Keratinocyte (primary cell): ENCODE measurements at regions not wholly inside any gene's neighbourhood (a gene's known extent, or its start where the extent isn't known, plus 50 kb on each side); places are given as distances from the start of the nearest gene placed in this dataset.

Source experiments
- DNase-seq: peaks from one replicate; pipeline ENCODE4 v3.0.0-alpha.2; 2011; ENCODE audit warnings: low read depth, missing footprints, low spot score
- FAIRE-seq: peaks from 2 replicates; lab custom pipeline; 2011; peaks lifted over from hg19 to GRCh38; lab: Jason Lieb, UNC
- H2AFZ ChIP-seq: 2 replicates; pipeline ENCODE4 v1.6.0; 2012; ENCODE audit warnings: low read length, control low read depth, inconsistent platforms; ENCODE audit not compliant: control insufficient read depth
- H3K27ac ChIP-seq: 2 replicates; pipeline ENCODE4 v1.5.1; 2011; ENCODE audit warnings: low read length; ENCODE audit not compliant: control insufficient read depth, insufficient read depth
- H3K27me3 ChIP-seq: 3 replicates; pipeline ENCODE4 v1.6.0; 2011; ENCODE audit warnings: low read length; ENCODE audit not compliant: control insufficient read depth, insufficient read depth; ENCODE audit errors: extremely low read depth
- H3K36me3 ChIP-seq, 2 experiments: 2 replicates in 1 of 2; 3 replicates in 1 of 2; pipeline ENCODE4 v1.5.1; 2011; ENCODE audit warnings: low read length in 2 of 2, mild to moderate bottlenecking in 1 of 2; ENCODE audit not compliant: control insufficient read depth in 2 of 2, insufficient read depth in 2 of 2; ENCODE audit errors: extremely low read depth in 1 of 2
- H3K4me1 ChIP-seq: 3 replicates; pipeline ENCODE4 v1.5.1; 2011; ENCODE audit warnings: low read length; ENCODE audit not compliant: control insufficient read depth, insufficient read depth; ENCODE audit errors: extremely low read depth
- H3K4me2 ChIP-seq: 3 replicates; pipeline ENCODE4 v1.6.0; 2011; ENCODE audit warnings: low read depth, low read length; ENCODE audit not compliant: control insufficient read depth, insufficient read depth; ENCODE audit errors: extremely low read depth
- H3K4me3 ChIP-seq, 3 experiments: fragments of 200-600 bp in 1 of 3; sonication (generic) in 1 of 3; 2 replicates in 2 of 3; 3 replicates in 1 of 3; pipeline ENCODE4 v1.5.1; 2011 to 2016; ENCODE audit warnings: low read length in 3 of 3, mild to moderate bottlenecking in 3 of 3, control low read depth in 2 of 3, inconsistent platforms in 1 of 3, low read depth in 1 of 3, mixed read lengths in 1 of 3, mixed run types in 1 of 3, moderate library complexity in 1 of 3; ENCODE audit not compliant: control insufficient read depth in 2 of 3, insufficient read depth in 2 of 3; ENCODE audit errors: extremely low read depth in 1 of 3
- H3K79me2 ChIP-seq: 2 replicates; pipeline ENCODE4 v1.6.0; 2012; ENCODE audit warnings: low read length; ENCODE audit not compliant: control insufficient read depth, insufficient read depth
- H3K9ac ChIP-seq: 3 replicates; pipeline ENCODE4 v1.6.0; 2011; ENCODE audit warnings: low read length; ENCODE audit not compliant: control insufficient read depth, insufficient read depth; ENCODE audit errors: extremely low read depth
- H3K9me1 ChIP-seq: 3 replicates; pipeline ENCODE4 v1.6.0; 2011; ENCODE audit warnings: low read length; ENCODE audit not compliant: control insufficient read depth, insufficient read depth; ENCODE audit errors: extremely low read depth
- H3K9me3 ChIP-seq: 2 replicates; pipeline ENCODE4 v1.5.1; 2012; ENCODE audit warnings: low read depth, low read length; ENCODE audit not compliant: control insufficient read depth
- H4K20me1 ChIP-seq: 3 replicates; pipeline ENCODE4 v1.6.0; 2011; ENCODE audit warnings: low read length; ENCODE audit not compliant: control insufficient read depth, insufficient read depth; ENCODE audit errors: extremely low read depth
- CTCF ChIP-seq, 3 experiments: IDR thresholded peaks in 1 of 3; conservative IDR thresholded peaks in 1 of 3; optimal IDR thresholded peaks in 1 of 3; 2 replicates in 2 of 3; 3 replicates in 1 of 3; pipeline versions ENCODE3 to v1.5.1; 2011; ENCODE audit warnings: low read length in 3 of 3, mild to moderate bottlenecking in 3 of 3, moderate library complexity in 2 of 3, control low read depth in 1 of 3, inconsistent platforms in 1 of 3; ENCODE audit not compliant: insufficient read depth in 2 of 3; ENCODE audit errors: extremely low read depth in 1 of 3
- EZH2 ChIP-seq: IDR thresholded peaks from one replicate; pipeline ENCODE4 v1.6.1; 2012; ENCODE audit warnings: inconsistent platforms, mild to moderate bottlenecking, low read length, moderate library complexity
- dilution Hi-C: fragments of 300-500 bp; cut with MboI; formaldehyde crosslinking; loops from one replicate; pipeline ENCODE4 v1.7.0; 2020; ENCODE audit warnings: low sequenced_read_pairs; ENCODE audit not compliant: extremely low pct_ligation_motif_present

GRCh38 chr2:122378521-122378920 lies 623.1 kb downstream of the TSN start:
- no peaks in the 10 kb centered on the region for H3K36me3 ChIP-seq
- no peak overlapping the region for H3K27ac ChIP-seq
- H3K79me2 ChIP-seq, result no peaks in the 10 kb centered on the region
- FAIRE-seq, result no peak
- DNase-seq, result no peak
- no peaks in the 10 kb centered on the region for H3K9me3 ChIP-seq
- no peak overlapping the region for H3K9ac ChIP-seq
- no peaks in the 10 kb centered on the region for H3K4me1 ChIP-seq
- H4K20me1 ChIP-seq, result no peaks in the 10 kb centered on the region
- H3K4me3 ChIP-seq, result no peak overlapping the region
- H2AFZ ChIP-seq, result no peak overlapping the region
- no peaks in the 10 kb centered on the region for H3K9me1 ChIP-seq
- no peaks in the 10 kb centered on the region for H3K27me3 ChIP-seq
- TF ChIP-seq EZH2 (no peak), CTCF (optimal IDR thresholded peaks at IDR 0.05 in 1 of 3, IDR thresholded peaks at IDR 0.05 in 1 of 3, conservative IDR thresholded peaks at IDR 0.05 in 1 of 3; ENCODE audit: extremely low read depth in 1 of 3, insufficient read depth in 2 of 3, low read length in 3 of 3) (no peak)
- dilution Hi-C loops, result no loop called here
- no peak overlapping the region for H3K4me2 ChIP-seq

- no peak overlapping the region for H2AFZ ChIP-seq
- H3K9me3 ChIP-seq, result no peaks in the 10 kb centered on the region
- no peak for FAIRE-seq
- TF ChIP-seq EZH2, result no peak
- TF ChIP-seq CTCF (optimal IDR thresholded peaks at IDR 0.05 in 1 of 3, IDR thresholded peaks at IDR 0.05 in 1 of 3, conservative IDR thresholded peaks at IDR 0.05 in 1 of 3; ENCODE audit: extremely low read depth in 1 of 3, insufficient read depth in 2 of 3, low read length in 3 of 3), result no peak
- no peak for DNase-seq
- no peak overlapping the region for H3K27ac ChIP-seq
- H4K20me1 ChIP-seq, result no peaks in the 10 kb centered on the region
- H3K4me1 ChIP-seq, result no peaks in the 10 kb centered on the region
- H3K9ac ChIP-seq, result no peak overlapping the region
- H3K36me3 ChIP-seq, result no peaks in the 10 kb centered on the region
- no peaks in the 10 kb centered on the region for H3K27me3 ChIP-seq
- H3K4me2 ChIP-seq, result no peak overlapping the region
- no peak overlapping the region for H3K4me3 ChIP-seq
- dilution Hi-C loops, result no loop called here
- no peaks in the 10 kb centered on the region for H3K79me2 ChIP-seq
- H3K9me1 ChIP-seq, result no peaks in the 10 kb centered on the region
These were observed 629.4 kb downstream of the TSN start for GRCh38 chr2:122384768-122385333.
